Midbrain (tissue), 1 donor: ENCODE measurements at regions not wholly inside any gene's neighbourhood (a gene's known extent, or its start where the extent isn't known, plus 50 kb on each side); places are given as distances from the start of the nearest gene placed in this dataset.
"Not testable (repeated sequence)": the region's sequence is repeated elsewhere in the genome, so short reads cannot be mapped to it uniquely, and the experiment has no call there.

Experiments used
- DNase-seq: peaks from one replicate; lab custom pipeline; 2025; lab: John Stamatoyannopoulos, UW

- no peak for DNase-seq
Measured at GRCh38 chr3:137612291-137612690, 151.8 kb upstream of the SOX14 start.

DNA sequence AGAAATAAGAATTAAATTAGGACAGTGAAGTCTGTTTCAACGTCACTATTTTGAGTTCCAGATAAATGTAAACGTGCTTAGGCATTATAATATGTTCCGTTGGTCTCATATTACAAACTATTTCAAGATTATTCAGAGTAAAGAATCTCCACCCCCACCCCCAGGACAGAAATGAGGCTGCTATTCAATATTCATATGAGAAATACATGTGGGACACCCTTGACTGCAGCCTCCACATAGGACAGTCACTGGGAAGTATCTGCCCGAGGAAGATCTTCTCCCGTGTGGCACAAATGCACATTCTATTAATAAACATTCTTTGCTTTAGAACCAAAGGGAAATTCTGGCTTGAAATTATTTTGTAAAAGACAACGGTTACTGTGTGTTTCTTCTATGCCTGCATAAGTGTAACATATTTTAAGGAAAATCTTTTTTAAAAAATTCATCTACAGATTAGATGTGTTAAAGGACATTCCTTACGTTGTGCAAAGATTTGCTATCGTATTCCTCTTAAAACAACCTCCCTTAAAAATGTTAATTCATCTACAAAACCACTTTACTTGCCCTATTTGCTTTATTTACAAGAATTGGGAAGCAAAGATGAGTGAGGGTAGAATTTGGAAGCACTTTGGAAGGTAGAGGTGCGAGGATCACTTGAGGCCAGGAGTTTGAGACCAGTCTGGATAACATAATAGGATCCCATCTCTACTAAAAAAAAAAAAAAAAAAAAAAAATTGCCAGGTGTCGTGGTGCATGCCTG, 148.3 kb upstream of the SOX14 start:
- DNase-seq = no peak

DNA sequence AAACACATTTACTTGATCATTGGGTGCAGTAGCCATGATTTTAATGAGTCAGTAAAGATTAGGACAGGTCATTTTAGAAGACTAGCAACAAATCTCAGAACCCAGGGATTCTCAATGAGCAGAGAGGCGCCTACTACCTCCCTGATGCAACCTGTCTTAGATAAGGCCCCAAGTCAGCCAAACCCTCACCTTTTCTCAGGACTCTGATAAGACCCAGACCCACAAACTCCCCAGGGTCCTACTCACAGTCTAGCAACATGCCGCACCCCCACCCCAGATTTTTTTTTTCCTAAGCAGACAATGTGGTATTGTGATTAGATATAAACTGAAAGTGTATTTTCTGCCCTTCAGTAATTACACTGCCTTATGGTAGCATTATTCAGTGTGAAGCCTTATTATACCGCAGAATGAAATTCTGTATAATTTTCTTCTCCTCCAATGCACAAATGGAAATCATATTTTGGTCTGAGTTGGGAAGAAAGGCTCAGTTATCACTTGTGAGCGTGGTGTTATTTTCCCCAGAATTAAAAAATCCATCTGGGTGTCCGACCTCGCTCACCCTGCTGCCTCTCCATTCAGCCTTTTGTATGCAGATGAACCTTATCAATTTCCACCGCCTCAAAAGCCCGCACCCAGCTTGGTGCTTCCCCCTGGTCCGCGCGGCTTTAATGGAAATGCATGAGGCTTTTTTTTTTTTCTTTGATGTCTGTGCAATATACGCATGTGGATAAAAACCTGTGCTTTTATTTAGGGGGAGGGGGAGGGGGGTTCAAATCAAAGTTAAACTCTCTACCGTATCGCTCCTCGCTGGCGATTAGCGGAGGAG, 122.0 kb upstream of the SOX14 start:
- no peak for DNase-seq

DNA sequence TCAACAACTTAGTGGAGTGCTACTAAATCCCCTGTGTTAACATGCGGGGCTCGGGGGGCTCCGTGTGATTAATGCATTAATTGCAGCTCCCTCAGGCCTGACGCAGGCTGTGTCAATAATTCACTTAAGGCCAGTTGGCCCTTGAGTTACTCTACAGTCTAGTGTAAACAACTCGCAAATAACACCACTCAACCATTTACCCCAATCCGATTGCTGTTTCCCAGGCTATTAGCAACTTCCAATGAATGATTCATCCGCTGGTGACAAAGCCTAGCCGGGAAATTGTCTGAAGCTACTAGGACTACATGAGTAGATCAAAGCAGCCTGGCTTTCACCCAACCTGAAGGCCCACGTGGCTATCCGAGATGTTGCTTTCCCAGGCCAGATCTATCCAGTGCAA, 121.3 kb upstream of the SOX14 start:
- DNase-seq = peak; percentile 12

DNA sequence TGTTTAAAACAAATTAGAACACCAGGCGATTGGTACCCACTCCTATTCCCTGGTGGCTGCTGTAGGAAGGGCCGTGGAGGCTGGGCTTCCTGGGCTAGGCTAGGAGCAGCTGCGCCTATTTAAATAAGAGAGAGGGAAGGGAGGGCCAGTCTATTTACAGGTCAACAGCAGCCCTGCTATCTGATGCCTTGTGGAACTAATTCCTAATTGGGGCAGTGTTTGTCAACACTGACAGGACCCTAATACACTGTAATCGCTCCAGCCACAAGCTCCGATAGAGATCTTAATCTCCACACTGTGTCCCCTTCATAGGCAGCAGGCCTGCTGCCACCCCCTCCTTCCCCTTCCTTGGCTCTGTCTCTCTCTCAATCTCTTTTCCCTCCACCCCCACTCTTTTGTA, 116.9 kb upstream of the SOX14 start:
- no peak for DNase-seq

DNA sequence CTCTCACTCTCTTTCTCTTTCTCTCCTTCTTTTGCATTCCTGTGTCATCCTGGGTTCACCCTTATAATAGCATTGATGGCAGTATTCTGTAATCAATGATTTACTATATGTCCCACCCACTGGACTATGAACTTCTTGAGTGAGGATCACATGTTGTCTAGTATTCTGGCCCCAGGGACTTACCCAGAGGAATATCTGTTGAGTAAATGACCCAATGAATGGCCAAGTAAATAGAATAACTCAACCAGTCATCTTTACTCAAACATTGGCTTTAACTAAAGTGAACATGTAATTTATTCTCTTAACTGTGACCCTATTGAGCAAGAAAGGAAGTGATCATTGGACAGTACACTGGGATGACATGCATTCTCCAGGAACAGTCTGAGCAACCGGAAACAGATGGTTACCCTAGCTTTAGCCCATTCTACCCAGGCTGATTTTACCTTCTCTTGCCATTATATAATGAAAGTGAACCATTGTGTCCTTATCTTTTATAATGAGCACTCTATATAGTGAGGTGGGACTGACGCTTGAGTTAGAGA, 94.5 kb upstream of the SOX14 start:
- DNase-seq = no peak

GRCh38 chr3:137687181-137687879, 76.8 kb upstream of the SOX14 start:
- DNase-seq = no peak

DNA sequence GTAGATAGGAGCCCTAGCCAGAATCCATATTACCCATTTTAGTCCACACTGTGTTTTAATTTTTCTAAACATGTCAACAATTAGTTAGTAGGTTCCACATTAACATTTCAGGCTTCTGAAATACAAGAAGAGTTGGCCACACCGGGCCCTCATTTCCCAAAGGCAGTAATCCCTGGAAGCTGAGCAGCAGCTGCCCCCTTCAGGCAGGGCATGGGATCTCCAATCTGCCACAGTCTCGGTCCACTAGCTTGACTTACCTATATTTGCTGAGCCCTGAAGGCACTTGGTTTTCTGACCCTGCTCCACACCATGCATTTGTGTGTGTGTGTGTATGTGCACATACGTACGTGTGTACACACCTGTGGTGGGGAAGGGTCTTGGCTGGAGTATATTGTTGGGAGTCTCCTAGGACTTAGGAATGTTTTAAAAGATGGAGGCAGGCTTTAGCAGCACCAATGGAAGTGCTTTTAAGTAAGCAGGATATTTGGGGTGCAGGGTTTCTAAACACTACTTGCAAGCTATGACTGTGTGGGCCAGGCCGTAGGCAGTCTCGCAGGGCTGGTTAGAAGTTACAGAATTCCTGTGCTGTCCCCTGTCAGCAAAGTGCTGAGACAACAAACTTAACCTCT, 71.2 kb upstream of the SOX14 start:
- peak; percentile 0 for DNase-seq

DNA sequence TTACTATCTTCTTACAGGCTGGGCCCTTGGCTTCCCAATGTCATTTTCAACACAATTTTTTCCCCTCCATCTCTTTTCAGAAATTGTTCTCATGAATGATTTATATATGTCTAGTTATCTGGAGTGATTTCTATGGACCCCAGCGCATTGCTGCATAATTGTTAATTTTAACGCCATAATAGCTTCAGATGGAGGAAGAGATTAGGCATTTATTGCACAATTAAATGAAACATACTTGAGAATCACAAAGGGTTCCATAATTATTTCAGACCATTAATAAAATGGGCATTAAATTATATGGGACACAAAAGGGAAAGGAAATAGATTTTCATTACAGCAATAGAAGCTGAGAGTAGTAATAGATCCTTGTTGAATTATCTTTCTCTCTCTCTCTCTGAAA, 70.3 kb upstream of the SOX14 start:
- no peak for DNase-seq

DNA sequence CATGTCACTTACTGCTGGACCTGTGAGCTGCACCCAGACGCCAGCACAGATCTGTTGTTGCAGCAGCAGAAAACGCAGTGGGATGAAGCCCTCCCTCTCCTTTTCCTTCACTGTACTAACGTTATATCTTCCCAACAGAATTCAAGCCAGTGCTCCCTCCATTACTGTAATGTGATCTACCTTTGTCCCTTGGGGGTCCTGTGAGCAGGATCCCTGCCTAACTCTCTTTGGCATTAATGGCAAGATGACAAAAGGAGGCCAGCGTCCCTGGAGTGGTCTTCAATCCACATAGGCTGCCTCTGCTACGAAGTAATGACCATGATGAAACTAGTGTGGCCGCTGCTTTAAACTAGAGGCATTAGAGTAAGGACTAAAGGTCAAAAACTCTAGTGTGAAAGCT, 69.3 kb upstream of the SOX14 start:
- DNase-seq = no peak

DNA sequence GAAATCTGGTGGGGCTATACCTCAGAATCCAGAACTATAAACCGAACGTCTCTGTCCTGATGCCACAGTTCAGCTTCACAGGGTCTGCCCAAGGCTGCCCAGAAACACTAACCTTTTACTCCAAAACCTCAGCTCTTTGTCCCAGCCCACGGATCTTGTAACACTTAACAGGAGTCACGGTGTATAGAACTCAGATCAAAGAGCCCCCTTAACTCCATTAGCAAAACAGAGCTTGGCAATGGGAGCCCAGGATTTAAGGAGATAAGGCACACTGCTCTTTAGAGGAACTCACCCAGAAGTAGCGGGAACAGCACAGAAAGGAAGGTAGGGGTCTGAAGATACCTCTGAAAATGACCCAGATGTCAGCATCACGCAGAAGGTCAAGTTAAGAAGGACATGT, 68.8 kb upstream of the SOX14 start:
- no peak for DNase-seq

DNA sequence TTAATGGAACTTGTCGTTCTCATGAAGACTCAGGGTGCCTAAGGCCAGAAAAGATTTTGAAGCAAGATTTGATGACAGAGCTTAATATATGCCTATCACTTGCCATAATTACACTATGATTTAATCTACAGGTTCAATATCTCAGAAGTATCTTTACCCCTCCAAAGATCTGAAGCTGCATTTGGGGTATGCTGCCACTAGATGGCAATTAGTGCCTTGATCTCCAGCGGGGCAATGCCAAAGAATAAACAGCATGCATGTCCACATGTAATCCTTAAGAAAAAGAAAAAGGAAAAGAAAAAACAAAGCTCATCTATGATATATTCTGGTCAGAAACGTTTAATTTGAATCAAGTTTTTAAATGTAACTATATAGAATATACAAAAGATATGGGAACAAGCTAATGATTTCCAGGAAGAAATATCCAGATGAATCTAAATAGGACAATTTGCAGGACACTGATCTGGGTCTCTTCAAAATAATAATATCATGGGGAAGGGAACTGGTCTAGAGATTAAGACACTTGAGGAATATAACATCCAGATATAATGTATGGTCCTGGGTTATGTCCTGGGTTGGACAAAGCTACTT, 55.0 kb upstream of the SOX14 start:
- DNase-seq = no peak

GRCh38 chr3:137713965-137714364, 50.1 kb upstream of the SOX14 start:
- DNase-seq = not testable (repeated sequence)
